GM23338 (cell line): ENCODE measurements at regions not wholly inside any gene's neighbourhood (a gene's known extent, or its start where the extent isn't known, plus 50 kb on each side); places are given as distances from the start of the nearest gene placed in this dataset.

ENCODE experiments used
- ATAC-seq: fragments of 200-7000 bp; cut with Tn5 transposase; 3 replicates; pipeline ENCODE4 v1.9.1; 2020
- DNase-seq: peaks from one replicate; pipeline ENCODE4 v3.0.0-alpha.2; 2015; ENCODE audit warnings: low spot score
- H2AFZ ChIP-seq: fragments of 200-600 bp; sonication (generic); 2 replicates; pipeline ENCODE4 v1.8.0; 2016; ENCODE audit warnings: antibody characterized with exemption, mild to moderate bottlenecking, moderate library complexity
- H3F3A ChIP-seq: fragments of 200-600 bp; sonication (generic); replicated peaks from 2 replicates; pipeline ENCODE4 v1.8.0; 2017; ENCODE audit warnings: antibody characterized with exemption, mixed run types, low read depth
- H3K27ac ChIP-seq: fragments of 200-600 bp; sonication (generic); 2 replicates; pipeline ENCODE4 v1.6.1; 2016; ENCODE audit warnings: low read depth
- H3K27me3 ChIP-seq: fragments of 200-600 bp; sonication (generic); 2 replicates; pipeline ENCODE4 v1.8.0; 2016; ENCODE audit warnings: mild to moderate bottlenecking, mixed run types, moderate library complexity; ENCODE audit not compliant: insufficient read depth
- H3K36me3 ChIP-seq: fragments of 200-600 bp; sonication (generic); 2 replicates; pipeline ENCODE4 v1.8.0; 2016; ENCODE audit warnings: mild to moderate bottlenecking; ENCODE audit not compliant: insufficient read depth
- H3K4me1 ChIP-seq: fragments of 200-600 bp; sonication (generic); 2 replicates; pipeline ENCODE4 v1.8.0; 2016; ENCODE audit warnings: mild to moderate bottlenecking, moderate library complexity; ENCODE audit not compliant: insufficient read depth
- H3K4me2 ChIP-seq: fragments of 200-600 bp; sonication (generic); 2 replicates; pipeline ENCODE4 v1.7.1; 2017; ENCODE audit warnings: mixed run types
- H3K4me3 ChIP-seq: fragments of 200-600 bp; sonication (generic); 2 replicates; pipeline ENCODE4 v1.6.1; 2016; ENCODE audit warnings: mixed run types
- H3K79me2 ChIP-seq: fragments of 200-600 bp; sonication (generic); replicated peaks from 2 replicates; pipeline ENCODE4 v1.8.0; 2017; ENCODE audit warnings: mild to moderate bottlenecking; ENCODE audit not compliant: insufficient read depth
- H3K9me2 ChIP-seq: fragments of 200-600 bp; sonication (generic); 2 replicates; pipeline ENCODE4 v1.8.0; 2017; ENCODE audit not compliant: insufficient read depth
- H4K20me1 ChIP-seq: fragments of 200-600 bp; sonication (generic); replicated peaks from 2 replicates; pipeline ENCODE4 v1.8.0; 2017; ENCODE audit warnings: mild to moderate bottlenecking; ENCODE audit not compliant: insufficient read depth
- H3K27ac Mint-ChIP-seq: 2 replicates; pipeline ENCODE4 v1.8.0; 2020; ENCODE audit warnings: inconsistent platforms, mild to moderate bottlenecking, moderate library complexity, mixed read lengths
- H3K27me3 Mint-ChIP-seq: 3 replicates; pipeline ENCODE4 v1.8.0; 2022; ENCODE audit warnings: low read depth, mild to moderate bottlenecking, moderate library complexity, mixed read lengths, inconsistent platforms; ENCODE audit not compliant: insufficient read depth, poor library complexity
- H3K36me3 Mint-ChIP-seq: 3 replicates; pipeline ENCODE4 v1.8.0; 2021; ENCODE audit warnings: low read depth, mild to moderate bottlenecking, inconsistent platforms, moderate library complexity, mixed read lengths
- H3K4me1 Mint-ChIP-seq: 3 replicates; pipeline ENCODE4 v1.8.0; 2020; ENCODE audit warnings: mild to moderate bottlenecking, inconsistent platforms, mixed read lengths
- H3K4me3 Mint-ChIP-seq: 3 replicates; pipeline ENCODE4 v1.8.0; 2021; ENCODE audit warnings: moderate library complexity, mild to moderate bottlenecking, inconsistent platforms, mixed read lengths
- H3K9me3 Mint-ChIP-seq: 3 replicates; pipeline ENCODE4 v1.8.0; 2020; ENCODE audit warnings: moderate library complexity, mild to moderate bottlenecking, inconsistent platforms, mixed read lengths
- CREB1 ChIP-seq: fragments of 250-450 bp; sonication (Bioruptor Pico); IDR thresholded peaks from 2 replicates; pipeline ENCODE4 v1.5.0; 2020; ENCODE audit warnings: low read depth, mild to moderate bottlenecking, moderate library complexity
- CTCF ChIP-seq, 2 experiments: fragments of 200-600 bp in 1 of 2; sonication (generic) in 1 of 2; conservative IDR thresholded peaks; 2 replicates each; pipeline versions ENCODE4 v1.5.1 to v1.6.1; 2016 to 2017; ENCODE audit warnings: antibody characterized with exemption in 2 of 2, low read depth in 2 of 2, mild to moderate bottlenecking in 2 of 2, moderate library complexity in 1 of 2
- EZH2 ChIP-seq: fragments of 200-600 bp; sonication (generic); IDR thresholded peaks from one replicate; pipeline ENCODE4 v1.8.0; 2017; ENCODE audit warnings: antibody characterized with exemption, mild to moderate bottlenecking, low read depth; ENCODE audit not compliant: unreplicated experiment
- EZH2phosphoT487 ChIP-seq: fragments of 200-600 bp; sonication (generic); IDR thresholded peaks from one replicate; pipeline ENCODE4 v1.8.1; 2018; ENCODE audit warnings: antibody characterized with exemption; ENCODE audit not compliant: unreplicated experiment
- JUNB ChIP-seq: IDR thresholded peaks from one replicate; pipeline ENCODE4 v1.6.1; 2016; ENCODE audit warnings: antibody characterized with exemption; ENCODE audit not compliant: unreplicated experiment
- NANOG ChIP-seq: IDR thresholded peaks from 2 replicates; pipeline ENCODE4 v1.6.1; 2016; ENCODE audit warnings: antibody characterized with exemption, borderline replicate concordance
- POLR2AphosphoS5 ChIP-seq: IDR thresholded peaks from 2 replicates; pipeline ENCODE4 v1.6.1; 2016; ENCODE audit warnings: antibody characterized with exemption, low read depth
- REST ChIP-seq: IDR thresholded peaks from one replicate; pipeline ENCODE4 v1.6.1; 2018; ENCODE audit warnings: antibody characterized with exemption; ENCODE audit not compliant: unreplicated experiment
- STAT1 ChIP-seq: IDR thresholded peaks from one replicate; pipeline ENCODE4 v1.6.1; 2016; ENCODE audit warnings: antibody characterized with exemption; ENCODE audit not compliant: unreplicated experiment
- ZNF114 ChIP-seq: fragments of 250-450 bp; sonication (Bioruptor Pico); IDR thresholded peaks from 2 replicates; pipeline ENCODE4 v1.5.0; 2020; ENCODE audit warnings: mild to moderate bottlenecking, moderate library complexity
- ZNF331 ChIP-seq: fragments of 250-450 bp; sonication (Bioruptor Pico); IDR thresholded peaks from 2 replicates; pipeline ENCODE4 v1.5.0; 2020; ENCODE audit warnings: low read depth, mild to moderate bottlenecking, moderate library complexity
- ZNF462 ChIP-seq: fragments of 250-450 bp; sonication (Bioruptor Pico); IDR thresholded peaks from 2 replicates; pipeline ENCODE4 v1.5.0; 2020; ENCODE audit warnings: mild to moderate bottlenecking, moderate library complexity
- TF ChIP-seq, protein P1 (sequence below): IDR thresholded peaks from 2 replicates; pipeline ENCODE4 v1.6.1; 2016; ENCODE audit warnings: antibody characterized with exemption

- H4K20me1 ChIP-seq = no peaks in the 10 kb centered on the region
- Mint-ChIP-seq H3K9me3 (peaks cover 3% of the 10 kb centered on the region; the same call in 1 of the 3 replicates), H3K27ac (no peak overlapping the region), H3K4me1 (peaks cover 9% of the 10 kb centered on the region; the same call in 2 of the 3 replicates), H3K27me3 (no peaks in the 10 kb centered on the region), H3K36me3 (no peaks in the 10 kb centered on the region), H3K4me3 (no peak overlapping the region)
- no peaks in the 10 kb centered on the region for H3K36me3 ChIP-seq
- H3K27me3 ChIP-seq = no peaks in the 10 kb centered on the region
- peaks cover 11% of the 10 kb centered on the region for H3K9me2 ChIP-seq
- no peak overlapping the region for H2AFZ ChIP-seq
- H3K4me3 ChIP-seq = no peak overlapping the region
- H3K27ac ChIP-seq = no peak overlapping the region
- no peaks in the 10 kb centered on the region for H3K79me2 ChIP-seq
- ATAC-seq = no peak
- H3K4me2 ChIP-seq = no peak overlapping the region
- TF ChIP-seq NANOG = no peak
- TF ChIP-seq ZNF462 (CRISPR knock-in tag) = no peak
- no peak for TF ChIP-seq JUNB
- TF ChIP-seq, protein P1, sequence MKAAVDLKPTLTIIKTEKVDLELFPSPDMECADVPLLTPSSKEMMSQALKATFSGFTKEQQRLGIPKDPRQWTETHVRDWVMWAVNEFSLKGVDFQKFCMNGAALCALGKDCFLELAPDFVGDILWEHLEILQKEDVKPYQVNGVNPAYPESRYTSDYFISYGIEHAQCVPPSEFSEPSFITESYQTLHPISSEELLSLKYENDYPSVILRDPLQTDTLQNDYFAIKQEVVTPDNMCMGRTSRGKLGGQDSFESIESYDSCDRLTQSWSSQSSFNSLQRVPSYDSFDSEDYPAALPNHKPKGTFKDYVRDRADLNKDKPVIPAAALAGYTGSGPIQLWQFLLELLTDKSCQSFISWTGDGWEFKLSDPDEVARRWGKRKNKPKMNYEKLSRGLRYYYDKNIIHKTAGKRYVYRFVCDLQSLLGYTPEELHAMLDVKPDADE = no peak
- no peak for TF ChIP-seq REST
- TF ChIP-seq ZNF331 (CRISPR knock-in tag) = no peak
- TF ChIP-seq POLR2AphosphoS5 = no peak
- no peak for TF ChIP-seq EZH2
- TF ChIP-seq STAT1 = no peak
- TF ChIP-seq CTCF (conservative IDR thresholded peaks at IDR 0.05; ENCODE audit: low read depth in 2 of 2) = no peak
- no peak for TF ChIP-seq ZNF114 (CRISPR knock-in tag)
- no peak for TF ChIP-seq CREB1 (CRISPR knock-in tag)
- no peak for TF ChIP-seq EZH2phosphoT487
- no peaks in the 10 kb centered on the region for H3K4me1 ChIP-seq
- DNase-seq = no peak
- H3F3A ChIP-seq = no peaks in the 10 kb centered on the region
Observed at GRCh38 chr1:79693441-79694114, 687.0 kb upstream of the ADGRL4 start.
